ENCODE measurements at regions not wholly inside any gene's neighbourhood (a gene's known extent, or its start where the extent isn't known, plus 50 kb on each side); places are given as distances from the start of the nearest gene placed in this dataset.

GRCh38 chr10:6986927-6987326 lies 406.9 kb upstream of the PRKCQ start:
- Histone ChIP-seq H3K9ac (ENCODE audit: insufficient read depth in 1 of 2, low read depth in 2 of 2, low read length in 2 of 2) (no peak overlapping the region), H3K36me3 (ENCODE audit: control insufficient read depth, insufficient read depth, low read length) (no peaks in the 10 kb centered on the region), H3K79me2 (ENCODE audit: control insufficient read depth, insufficient read depth, low read length) (no peaks in the 10 kb centered on the region), H3K4me1 (replicated peaks in 1 of 2; ENCODE audit: control insufficient read depth in 2 of 2, insufficient read depth in 2 of 2, low read length in 2 of 2) (peaks cover 0 to 3% of the 10 kb centered on the region in 2 experiments; a peak in 2 of 5 replicates), H3K9me1 (ENCODE audit: control insufficient read depth, insufficient read depth, low read length) (no peaks in the 10 kb centered on the region), H3K4me3 (no peak overlapping the region), H3K9me3 (replicated peaks; ENCODE audit: control insufficient read depth, insufficient read depth, low read depth, low read length) (no peaks in the 10 kb centered on the region), H4K20me1 (replicated peaks; ENCODE audit: control insufficient read depth, insufficient read depth, low read length) (no peaks in the 10 kb centered on the region), H2AFZ (ENCODE audit: low read depth, low read length) (peak overlapping the region; percentile 64), H3K27ac (ENCODE audit: extremely low read depth, low read depth, low read length) (no peak overlapping the region), H3K4me2 (ENCODE audit: insufficient read depth, low read length) (no peak overlapping the region), H3K27me3 (ENCODE audit: control insufficient read depth in 2 of 2, insufficient read depth in 2 of 2, low read length in 2 of 2) (no peaks in the 10 kb centered on the region)
- no peak for FAIRE-seq
- no peak for DNase-seq (ENCODE audit: extremely low read depth in 1 of 4, low spot score in 3 of 4)
- CTCF ChIA-PET (ENCODE audit: low intra/inter-chr PET ratio): no interaction called here
- ATAC-seq: no peak; the same call in 2 of the 3 replicates
- POLR2A ChIA-PET: interaction anchor here (0.5 kb wide), 1 partner anchor 211 kb away, joined by 3 read pairs; no protein-coding TSS in a partner anchor
- intact Hi-C loops (cut with micrococcal nuclease): no loop called here
- in situ Hi-C loops (cut with MboI): no loop called here
- 68% methylated on average over 10 of the region's 10 CpGs for WGBS (ENCODE audit: insufficient coverage, low coverage, missing lambda C conversion rate)
- BruUV-seq (replicated peaks): no TSS peak
- no peak for TF ChIP-seq ZNF75A (CRISPR knock-in tag; IDR thresholded peaks at IDR 0.05)
- TF ChIP-seq MTA3 (IDR thresholded peaks at IDR 0.05; ENCODE audit: borderline replicate concordance): no peak
- TF ChIP-seq GTF3C2 (IDR thresholded peaks at IDR 0.05; ENCODE audit: borderline replicate concordance, extremely low read depth, insufficient read length): no peak
- TF ChIP-seq CTCFL (IDR thresholded peaks at IDR 0.05; ENCODE audit: borderline replicate concordance, insufficient read depth, low read depth, low read length, poor library complexity, severe bottlenecking): no peak
- TF ChIP-seq RFX1 (IDR thresholded peaks at IDR 0.05): no peak
- no peak for TF ChIP-seq MCM5 (IDR thresholded peaks at IDR 0.05; ENCODE audit: low read depth)
- TF ChIP-seq ZNF316 (IDR thresholded peaks at IDR 0.05): no peak
- no peak for TF ChIP-seq NFRKB (IDR thresholded peaks at IDR 0.05; ENCODE audit: low read depth)
- TF ChIP-seq EWSR1 (IDR thresholded peaks at IDR 0.05; ENCODE audit: borderline replicate concordance, low read depth, partially characterized antibody): no peak
